NCI-H1694 (cell line): ENCODE measurements at regions not wholly inside any gene's neighbourhood (a gene's known extent, or its start where the extent isn't known, plus 50 kb on each side); places are given as distances from the start of the nearest gene placed in this dataset.

Experiments
- DNase-seq: peaks from one replicate; lab custom pipeline; 2025; lab: John Stamatoyannopoulos, UW

DNA sequence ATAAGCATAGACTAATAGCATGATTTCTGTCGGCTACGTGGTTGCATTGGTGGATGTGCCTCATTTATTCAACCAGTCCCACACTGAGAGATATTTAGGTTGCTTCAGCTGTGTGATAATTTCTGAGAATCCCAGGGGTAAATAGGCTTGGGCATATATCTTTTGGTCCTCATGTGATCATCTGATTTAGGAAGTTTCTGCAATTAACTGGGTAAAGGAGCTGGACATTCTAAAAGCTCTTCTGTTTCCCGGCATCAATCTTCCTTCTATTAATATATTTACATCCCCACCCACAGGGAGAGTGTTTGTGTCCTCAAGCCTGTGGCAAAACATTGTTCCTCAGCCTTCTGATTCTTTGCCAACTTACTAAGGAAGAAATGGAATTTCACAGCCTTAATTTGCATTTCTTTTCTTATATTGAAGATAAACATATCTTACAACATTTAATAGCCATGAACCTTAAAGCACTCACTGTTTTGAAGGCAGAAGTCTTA lies 431.6 kb downstream of the RFC3 start:
- DNase-seq: no peak

- DNase-seq: no peak
These were observed 432.3 kb downstream of the RFC3 start for GRCh38 chr13:34250151-34250670.

GRCh38 chr13:34254366-34254765 lies 436.4 kb downstream of the RFC3 start:
- no peak for DNase-seq

DNA sequence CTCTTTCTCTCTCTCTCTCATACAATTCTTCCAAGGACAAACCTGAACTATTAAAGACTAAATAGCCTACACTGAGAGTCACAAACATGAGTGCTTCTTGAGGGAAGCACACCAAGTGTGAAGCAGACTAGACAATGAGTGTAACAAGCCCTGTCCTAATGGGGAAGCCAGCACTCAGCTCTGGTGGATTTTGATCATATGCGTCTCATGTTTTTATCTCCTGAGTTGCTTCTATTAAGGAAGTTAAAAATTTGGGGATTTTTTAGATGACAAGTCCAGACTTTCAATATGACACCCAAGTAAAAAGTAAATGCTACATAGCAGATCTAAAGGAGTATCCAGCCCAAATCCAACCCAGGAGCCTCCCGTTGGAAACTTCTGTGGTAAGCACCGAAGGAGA lies 437.8 kb downstream of the RFC3 start:
- DNase-seq: no peak

GRCh38 chr13:34256236-34256635 lies 438.3 kb downstream of the RFC3 start:
- no peak for DNase-seq

DNA sequence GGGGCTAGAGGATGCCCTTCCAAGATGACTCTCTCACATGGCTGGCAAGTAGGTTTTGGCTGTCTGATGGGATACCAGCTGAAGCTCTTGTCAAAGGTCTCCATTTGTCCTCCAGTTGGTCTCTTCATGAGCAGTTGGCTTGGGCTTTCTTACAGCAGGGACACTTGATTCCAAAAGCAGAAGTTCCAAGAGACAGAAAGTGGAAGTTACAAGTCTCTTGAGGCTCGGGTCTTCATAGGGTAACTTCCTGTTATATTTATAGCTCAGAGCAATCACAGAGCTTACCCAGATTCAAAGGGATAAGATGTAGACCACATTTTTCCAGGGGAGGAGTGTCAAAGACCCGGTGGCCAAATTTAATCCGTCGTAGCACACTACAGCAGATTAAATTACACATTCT lies 440.0 kb downstream of the RFC3 start:
- no peak for DNase-seq

GRCh38 chr13:34258646-34259386 lies 440.9 kb downstream of the RFC3 start:
- no peak for DNase-seq

DNA sequence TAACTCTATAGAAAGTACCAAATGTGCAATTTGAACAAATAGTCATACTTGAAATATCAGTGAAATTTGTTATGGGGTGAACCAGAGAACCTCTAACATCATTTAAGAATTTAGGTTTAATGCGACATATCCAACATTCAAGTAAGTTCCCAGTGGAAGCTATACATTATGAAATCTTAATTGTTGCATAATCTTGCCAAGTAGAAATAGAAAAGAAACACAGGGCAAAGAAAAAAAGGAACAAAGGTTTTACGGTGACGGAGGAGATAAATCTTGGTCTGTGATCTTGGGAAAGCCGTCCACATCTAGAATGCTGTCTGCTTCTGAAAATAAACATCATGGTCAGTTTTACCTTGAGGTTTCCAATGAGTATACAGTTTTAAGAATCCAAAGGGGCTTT lies 445.7 kb downstream of the RFC3 start:
- no peak for DNase-seq

DNA sequence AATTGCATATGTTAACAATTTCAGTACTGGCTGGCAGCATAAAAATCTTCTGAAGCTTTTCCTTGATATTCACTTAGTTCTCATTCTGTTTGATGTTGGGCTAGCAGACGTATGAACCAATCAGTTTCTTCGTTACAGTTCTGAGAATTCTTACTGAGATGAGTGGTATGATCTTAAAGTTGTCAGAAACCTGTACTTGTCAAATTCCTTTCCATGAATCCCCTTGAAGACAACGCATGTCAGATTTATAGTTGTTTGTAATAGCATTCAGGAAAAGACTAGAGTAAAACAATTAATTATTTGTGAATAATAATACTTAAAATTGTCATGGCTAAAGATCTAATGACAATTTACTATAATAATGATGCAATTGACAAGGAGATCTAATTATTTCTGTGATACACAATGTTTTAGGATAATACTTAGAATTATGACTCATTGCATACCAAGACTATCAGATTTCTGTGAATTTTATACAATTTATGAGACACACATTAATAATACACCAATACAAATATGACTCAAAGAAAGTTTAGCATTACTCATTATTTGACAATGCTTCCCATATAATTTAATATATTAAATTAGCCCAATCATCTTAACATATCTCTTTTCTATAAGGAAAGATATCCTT lies 447.2 kb downstream of the RFC3 start:
- DNase-seq: no peak

- no peak for DNase-seq
These were observed 458.8 kb downstream of the RFC3 start for GRCh38 chr13:34276764-34277163.

- DNase-seq: no peak
These were observed 460.0 kb downstream of the RFC3 start for GRCh38 chr13:34277936-34278335.

GRCh38 chr13:34278780-34279179 lies 460.8 kb downstream of the RFC3 start:
- DNase-seq: no peak

- no peak for DNase-seq
These were observed 472.7 kb downstream of the RFC3 start for GRCh38 chr13:34290661-34291060.

- no peak for DNase-seq
These were observed 476.7 kb downstream of the RFC3 start for GRCh38 chr13:34294483-34295129.

- no peak for DNase-seq
These were observed 482.6 kb downstream of the RFC3 start for GRCh38 chr13:34300559-34300958.

GRCh38 chr13:34302596-34302995 lies 484.6 kb downstream of the RFC3 start:
- no peak for DNase-seq

GRCh38 chr13:34303346-34303745 lies 485.4 kb downstream of the RFC3 start:
- no peak for DNase-seq

DNA sequence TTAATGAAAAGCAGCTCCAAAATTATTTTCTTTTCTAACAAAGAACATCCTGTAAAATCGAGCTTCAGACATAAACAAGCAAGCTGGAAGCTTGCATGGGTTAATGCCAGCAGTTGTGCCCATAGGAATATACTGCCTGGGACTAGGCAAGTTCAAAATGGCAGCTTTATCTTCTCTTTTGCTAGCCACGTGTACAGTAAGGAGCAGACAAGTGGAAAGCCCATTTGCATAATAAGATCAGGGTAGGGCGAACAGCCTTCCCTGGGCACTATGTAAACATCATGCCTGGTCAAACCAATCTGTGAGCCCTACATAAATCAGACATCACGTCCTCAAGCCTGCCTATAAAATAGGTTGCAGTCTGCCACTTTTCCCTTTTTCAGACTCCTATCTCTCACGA lies 489.7 kb downstream of the RFC3 start:
- DNase-seq: no peak

DNA sequence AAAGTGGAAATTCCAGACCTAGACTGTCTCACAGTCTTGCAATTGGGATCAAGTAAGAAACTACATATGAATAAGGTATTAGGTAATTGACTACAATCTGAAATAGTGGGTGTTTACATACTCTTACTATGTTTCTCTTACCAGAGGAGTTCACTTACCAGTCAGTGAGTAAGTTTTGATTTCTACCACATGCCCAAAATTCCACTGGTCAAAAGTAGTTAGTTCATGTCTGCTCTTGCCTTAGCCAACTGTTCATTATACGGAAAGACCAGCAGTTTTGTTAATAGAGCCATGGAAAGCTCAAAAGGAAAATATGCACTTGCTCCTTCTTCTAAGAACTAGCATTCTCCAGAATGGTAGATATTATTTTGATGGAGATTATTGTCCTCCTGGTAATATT lies 490.8 kb downstream of the RFC3 start:
- DNase-seq: no peak

- DNase-seq: no peak
These were observed 492.6 kb downstream of the RFC3 start for GRCh38 chr13:34310539-34310938.

- DNase-seq: no peak
These were observed 493.3 kb downstream of the RFC3 start for GRCh38 chr13:34311251-34311650.

DNA sequence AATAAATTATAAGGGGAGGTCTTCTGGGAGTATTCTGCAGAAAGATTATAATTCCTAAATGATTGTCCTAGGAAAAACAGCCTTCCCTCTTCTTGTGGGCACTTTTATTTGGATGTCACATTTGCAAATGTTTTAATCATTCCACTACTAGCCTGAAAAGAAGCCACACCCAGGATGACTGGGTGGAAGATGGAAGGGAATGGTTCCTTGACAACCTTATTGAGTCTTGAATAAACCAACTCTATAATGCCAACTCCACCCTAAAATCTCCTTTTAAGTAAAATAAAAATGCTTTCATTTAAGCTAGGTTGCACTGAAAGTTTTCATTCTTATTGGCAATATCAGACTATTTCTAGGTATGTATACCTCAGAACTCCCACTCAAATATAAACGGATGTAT lies 494.6 kb downstream of the RFC3 start:
- DNase-seq: no peak

DNA sequence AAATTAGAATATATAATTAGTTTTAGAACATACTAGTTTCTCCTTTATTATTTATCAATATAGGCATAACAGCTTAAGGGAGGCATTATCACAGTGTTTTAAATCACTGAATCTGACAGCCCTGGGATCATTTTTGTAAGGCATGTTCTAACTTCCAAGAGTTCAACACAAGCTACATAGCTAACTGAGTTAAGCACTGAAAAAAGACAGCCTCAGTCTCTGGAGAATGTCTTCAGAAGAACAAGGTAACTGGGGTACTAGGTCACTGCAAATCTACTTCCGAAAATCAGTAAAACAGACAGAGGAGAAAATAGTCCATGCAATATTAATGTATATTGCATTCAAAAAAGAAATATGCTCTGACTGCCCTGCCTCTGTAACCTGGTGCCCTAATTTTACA lies 502.1 kb downstream of the RFC3 start:
- DNase-seq: no peak
